Loucy (cell line): ENCODE measurements at regions not wholly inside any gene's neighbourhood (a gene's known extent, or its start where the extent isn't known, plus 50 kb on each side); places are given as distances from the start of the nearest gene placed in this dataset.

ENCODE experiments used
- EZH2phosphoT487 ChIP-seq: fragments of 200-600 bp; IDR thresholded peaks from 2 replicates; pipeline ENCODE4 v1.6.1; 2018; ENCODE audit warnings: antibody characterized with exemption, mild to moderate bottlenecking, moderate library complexity, borderline replicate concordance
- TF ChIP-seq, protein P1 (sequence below): fragments of 200-600 bp; sonication (generic); conservative IDR thresholded peaks from 2 replicates; pipeline ENCODE4 v1.5.1; 2014; ENCODE audit warnings: mild to moderate bottlenecking, antibody characterized with exemption, low read length

GRCh38 chr14:97491697-97492096 is 694.5 kb downstream of the VRK1 start:
- no peak for TF ChIP-seq EZH2phosphoT487
- TF ChIP-seq, protein P1, sequence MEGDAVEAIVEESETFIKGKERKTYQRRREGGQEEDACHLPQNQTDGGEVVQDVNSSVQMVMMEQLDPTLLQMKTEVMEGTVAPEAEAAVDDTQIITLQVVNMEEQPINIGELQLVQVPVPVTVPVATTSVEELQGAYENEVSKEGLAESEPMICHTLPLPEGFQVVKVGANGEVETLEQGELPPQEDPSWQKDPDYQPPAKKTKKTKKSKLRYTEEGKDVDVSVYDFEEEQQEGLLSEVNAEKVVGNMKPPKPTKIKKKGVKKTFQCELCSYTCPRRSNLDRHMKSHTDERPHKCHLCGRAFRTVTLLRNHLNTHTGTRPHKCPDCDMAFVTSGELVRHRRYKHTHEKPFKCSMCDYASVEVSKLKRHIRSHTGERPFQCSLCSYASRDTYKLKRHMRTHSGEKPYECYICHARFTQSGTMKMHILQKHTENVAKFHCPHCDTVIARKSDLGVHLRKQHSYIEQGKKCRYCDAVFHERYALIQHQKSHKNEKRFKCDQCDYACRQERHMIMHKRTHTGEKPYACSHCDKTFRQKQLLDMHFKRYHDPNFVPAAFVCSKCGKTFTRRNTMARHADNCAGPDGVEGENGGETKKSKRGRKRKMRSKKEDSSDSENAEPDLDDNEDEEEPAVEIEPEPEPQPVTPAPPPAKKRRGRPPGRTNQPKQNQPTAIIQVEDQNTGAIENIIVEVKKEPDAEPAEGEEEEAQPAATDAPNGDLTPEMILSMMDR, result no peak
